ENCODE measurements at regions not wholly inside any gene's neighbourhood (a gene's known extent, or its start where the extent isn't known, plus 50 kb on each side); places are given as distances from the start of the nearest gene placed in this dataset.

GRCh38 chr4:18846313-18846712, 824.8 kb upstream of the LCORL start:
- TF ChIP-seq JUND (IDR thresholded peaks at IDR 0.05; ENCODE audit: low read depth) = no peak

GRCh38 chr4:18844726-18845125, 823.2 kb upstream of the LCORL start:
- TF ChIP-seq JUND (IDR thresholded peaks at IDR 0.05; ENCODE audit: low read depth) = no peak
- in situ Hi-C loops (cut with HindIII; ENCODE audit: low pct_unique_long_range_greater_than_20kb, low sequenced_read_pairs) = no loop called here
- DNase-seq (ENCODE audit: low read depth in 1 of 2, low spot score in 1 of 2) = no peak

More at GRCh38 chr4:18846313-18846712, 824.8 kb upstream of the LCORL start:
- in situ Hi-C loops (cut with HindIII; ENCODE audit: low pct_unique_long_range_greater_than_20kb, low sequenced_read_pairs) = no loop called here
- no peak for DNase-seq (ENCODE audit: low read depth in 1 of 2, low spot score in 1 of 2)

GRCh38 chr4:18842431-18842830, 820.9 kb upstream of the LCORL start:
- no peak for TF ChIP-seq JUND (IDR thresholded peaks at IDR 0.05; ENCODE audit: low read depth)
- no peak for DNase-seq (ENCODE audit: low read depth in 1 of 2, low spot score in 1 of 2)
- in situ Hi-C loops (cut with HindIII; ENCODE audit: low pct_unique_long_range_greater_than_20kb, low sequenced_read_pairs) = no loop called here

- DNase-seq (ENCODE audit: low read depth in 1 of 2, low spot score in 1 of 2) = no peak
- TF ChIP-seq JUND (IDR thresholded peaks at IDR 0.05; ENCODE audit: low read depth) = no peak
- in situ Hi-C loops (cut with HindIII; ENCODE audit: low pct_unique_long_range_greater_than_20kb, low sequenced_read_pairs) = no loop called here
These were observed 818.9 kb upstream of the LCORL start for GRCh38 chr4:18840481-18840880.

GRCh38 chr4:18816228-18816895, 794.8 kb upstream of the LCORL start:
- in situ Hi-C loops (cut with HindIII; ENCODE audit: low pct_unique_long_range_greater_than_20kb, low sequenced_read_pairs) = no loop called here
- DNase-seq (ENCODE audit: low read depth in 1 of 2, low spot score in 1 of 2) = no peak
- no peak for TF ChIP-seq JUND (IDR thresholded peaks at IDR 0.05; ENCODE audit: low read depth)

- in situ Hi-C loops (cut with HindIII; ENCODE audit: low pct_unique_long_range_greater_than_20kb, low sequenced_read_pairs) = no loop called here
- DNase-seq (ENCODE audit: low read depth in 1 of 2, low spot score in 1 of 2) = peak in 1 of 2 experiments; percentile 33
- no peak for TF ChIP-seq JUND (IDR thresholded peaks at IDR 0.05; ENCODE audit: low read depth)
These were observed 794.2 kb upstream of the LCORL start for GRCh38 chr4:18815779-18816173.

- in situ Hi-C loops (cut with HindIII; ENCODE audit: low pct_unique_long_range_greater_than_20kb, low sequenced_read_pairs) = no loop called here
- no peak for DNase-seq (ENCODE audit: low read depth in 1 of 2, low spot score in 1 of 2)
- no peak for TF ChIP-seq JUND (IDR thresholded peaks at IDR 0.05; ENCODE audit: low read depth)
These were observed 793.7 kb upstream of the LCORL start for GRCh38 chr4:18815081-18815778.

- no peak for DNase-seq (ENCODE audit: low read depth in 1 of 2, low spot score in 1 of 2)
- in situ Hi-C loops (cut with HindIII; ENCODE audit: low pct_unique_long_range_greater_than_20kb, low sequenced_read_pairs) = no loop called here
- TF ChIP-seq JUND (IDR thresholded peaks at IDR 0.05; ENCODE audit: low read depth) = no peak
These were observed 792.2 kb upstream of the LCORL start for GRCh38 chr4:18813771-18814170.

GRCh38 chr4:18813055-18813454, 791.5 kb upstream of the LCORL start:
- no peak for TF ChIP-seq JUND (IDR thresholded peaks at IDR 0.05; ENCODE audit: low read depth)
- DNase-seq (ENCODE audit: low read depth in 1 of 2, low spot score in 1 of 2) = no peak
- in situ Hi-C loops (cut with HindIII; ENCODE audit: low pct_unique_long_range_greater_than_20kb, low sequenced_read_pairs) = no loop called here

- in situ Hi-C loops (cut with HindIII; ENCODE audit: low pct_unique_long_range_greater_than_20kb, low sequenced_read_pairs) = no loop called here
- DNase-seq (ENCODE audit: low read depth in 1 of 2, low spot score in 1 of 2) = no peak
- no peak for TF ChIP-seq JUND (IDR thresholded peaks at IDR 0.05; ENCODE audit: low read depth)
These were observed 782.2 kb upstream of the LCORL start for GRCh38 chr4:18803781-18804180.

- DNase-seq (ENCODE audit: low read depth in 1 of 2, low spot score in 1 of 2) = no peak
- in situ Hi-C loops (cut with HindIII; ENCODE audit: low pct_unique_long_range_greater_than_20kb, low sequenced_read_pairs) = no loop called here
- TF ChIP-seq JUND (IDR thresholded peaks at IDR 0.05; ENCODE audit: low read depth) = no peak
These were observed 776.6 kb upstream of the LCORL start for GRCh38 chr4:18798123-18798522.

GRCh38 chr4:18795794-18796193, 774.2 kb upstream of the LCORL start:
- TF ChIP-seq JUND (IDR thresholded peaks at IDR 0.05; ENCODE audit: low read depth) = no peak
- in situ Hi-C loops (cut with HindIII; ENCODE audit: low pct_unique_long_range_greater_than_20kb, low sequenced_read_pairs) = no loop called here

GRCh38 chr4:18777190-18777930, 755.8 kb upstream of the LCORL start:
- TF ChIP-seq JUND (IDR thresholded peaks at IDR 0.05; ENCODE audit: low read depth) = no peak
- in situ Hi-C loops (cut with HindIII; ENCODE audit: low pct_unique_long_range_greater_than_20kb, low sequenced_read_pairs) = no loop called here
- DNase-seq (ENCODE audit: low read depth in 1 of 2, low spot score in 1 of 2) = no peak

More at GRCh38 chr4:18795794-18796193, 774.2 kb upstream of the LCORL start:
- no peak for DNase-seq (ENCODE audit: low read depth in 1 of 2, low spot score in 1 of 2)

Measured in T47D (cell line).